ENCODE measurements at regions not wholly inside any gene's neighbourhood (a gene's known extent, or its start where the extent isn't known, plus 50 kb on each side); places are given as distances from the start of the nearest gene placed in this dataset.

DNA sequence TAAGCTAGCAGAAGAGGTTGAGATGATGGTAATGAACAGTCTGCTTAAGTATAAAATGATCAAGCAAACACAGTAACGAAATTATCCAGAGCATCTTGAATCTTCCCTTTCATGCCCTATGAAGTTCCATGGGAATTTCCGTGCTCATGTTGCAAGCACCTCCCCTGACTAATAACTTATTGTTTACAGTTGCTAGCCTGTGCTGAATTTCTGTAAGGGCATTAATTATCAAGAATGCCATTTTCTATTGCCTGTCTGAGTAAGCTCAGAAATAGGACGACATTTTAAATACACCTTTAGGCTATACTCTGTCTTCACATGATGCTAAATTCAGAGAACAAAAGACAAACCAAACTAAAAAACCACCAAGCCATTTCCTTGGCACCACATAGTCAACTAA is 257.5 kb upstream of the LRTM1 start:
- no peaks in the 10 kb centered on the region for H3K27me3 Mint-ChIP-seq (ENCODE audit: unreplicated experiment)
- no peak overlapping the region for H3K27ac Mint-ChIP-seq (ENCODE audit: unreplicated experiment)
- H3K4me3 Mint-ChIP-seq (ENCODE audit: unreplicated experiment), result no peak overlapping the region
- no peak for DNase-seq (ENCODE audit: extremely low spot score, unreplicated experiment)
- peaks cover 4% of the 10 kb centered on the region for H3K9me3 Mint-ChIP-seq (ENCODE audit: unreplicated experiment)
- TF ChIP-seq, protein P1, sequence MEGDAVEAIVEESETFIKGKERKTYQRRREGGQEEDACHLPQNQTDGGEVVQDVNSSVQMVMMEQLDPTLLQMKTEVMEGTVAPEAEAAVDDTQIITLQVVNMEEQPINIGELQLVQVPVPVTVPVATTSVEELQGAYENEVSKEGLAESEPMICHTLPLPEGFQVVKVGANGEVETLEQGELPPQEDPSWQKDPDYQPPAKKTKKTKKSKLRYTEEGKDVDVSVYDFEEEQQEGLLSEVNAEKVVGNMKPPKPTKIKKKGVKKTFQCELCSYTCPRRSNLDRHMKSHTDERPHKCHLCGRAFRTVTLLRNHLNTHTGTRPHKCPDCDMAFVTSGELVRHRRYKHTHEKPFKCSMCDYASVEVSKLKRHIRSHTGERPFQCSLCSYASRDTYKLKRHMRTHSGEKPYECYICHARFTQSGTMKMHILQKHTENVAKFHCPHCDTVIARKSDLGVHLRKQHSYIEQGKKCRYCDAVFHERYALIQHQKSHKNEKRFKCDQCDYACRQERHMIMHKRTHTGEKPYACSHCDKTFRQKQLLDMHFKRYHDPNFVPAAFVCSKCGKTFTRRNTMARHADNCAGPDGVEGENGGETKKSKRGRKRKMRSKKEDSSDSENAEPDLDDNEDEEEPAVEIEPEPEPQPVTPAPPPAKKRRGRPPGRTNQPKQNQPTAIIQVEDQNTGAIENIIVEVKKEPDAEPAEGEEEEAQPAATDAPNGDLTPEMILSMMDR (IDR thresholded peaks at IDR 0.05), result no peak
- H3K4me1 Mint-ChIP-seq (ENCODE audit: unreplicated experiment), result peaks cover 28% of the 10 kb centered on the region
- no peaks in the 10 kb centered on the region for H3K36me3 Mint-ChIP-seq (ENCODE audit: unreplicated experiment)

DNA sequence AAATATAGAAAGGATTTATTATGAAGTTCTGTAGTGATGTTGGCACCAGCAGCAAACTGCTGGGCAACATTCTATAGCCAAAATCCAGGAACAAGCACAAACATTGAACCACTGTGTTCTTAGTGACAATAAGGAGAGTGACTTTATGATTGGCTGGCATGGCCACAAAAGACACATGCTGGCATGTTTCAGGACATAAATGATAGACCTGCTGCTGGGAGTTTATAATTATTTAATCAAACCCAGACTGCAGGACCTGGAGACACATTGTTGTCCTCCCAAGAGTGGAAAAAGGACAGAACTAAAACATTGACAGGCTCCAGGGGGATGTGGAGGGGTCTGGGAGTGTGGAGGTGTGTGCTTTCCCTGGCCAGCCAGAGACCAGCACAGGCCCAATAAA is 255.3 kb upstream of the LRTM1 start:
- Mint-ChIP-seq H3K36me3 (ENCODE audit: unreplicated experiment) (no peaks in the 10 kb centered on the region), H3K27ac (ENCODE audit: unreplicated experiment) (no peak overlapping the region), H3K27me3 (ENCODE audit: unreplicated experiment) (no peaks in the 10 kb centered on the region), H3K4me1 (ENCODE audit: unreplicated experiment) (peaks cover 12% of the 10 kb centered on the region), H3K9me3 (ENCODE audit: unreplicated experiment) (no peaks in the 10 kb centered on the region), H3K4me3 (ENCODE audit: unreplicated experiment) (no peak overlapping the region)
- TF ChIP-seq, protein P1 (IDR thresholded peaks at IDR 0.05), result no peak
- no peak for DNase-seq (ENCODE audit: extremely low spot score, unreplicated experiment)

DNA sequence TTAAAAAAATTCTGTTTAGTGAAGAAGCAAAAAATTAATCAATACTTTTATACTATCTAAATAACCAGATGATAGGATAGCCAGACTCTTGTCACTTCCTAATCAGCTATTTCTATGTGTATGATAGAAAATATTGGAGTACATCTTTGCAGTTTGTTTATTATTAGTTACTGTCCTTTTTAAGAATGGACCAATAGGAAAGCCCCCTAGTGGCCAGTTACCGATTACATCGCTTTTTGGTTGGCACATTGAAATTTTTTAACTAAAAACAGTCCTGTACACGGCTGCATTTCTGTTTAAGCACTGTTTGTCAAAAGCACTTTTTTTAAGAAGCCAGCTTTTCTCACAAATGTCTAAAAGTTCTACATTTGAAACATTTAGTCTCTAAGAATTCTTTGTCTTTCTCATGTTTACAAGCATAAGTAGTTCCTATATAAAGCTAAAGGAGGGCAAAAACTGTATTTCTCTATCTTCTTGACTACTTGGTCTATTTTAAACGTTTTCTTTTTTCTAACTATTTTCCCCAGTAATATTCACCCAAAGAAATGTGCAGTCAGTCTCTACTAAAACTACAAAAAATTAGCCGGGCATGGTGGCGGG is 253.2 kb upstream of the LRTM1 start:
- Mint-ChIP-seq H3K4me3 (ENCODE audit: unreplicated experiment) (no peak overlapping the region), H3K9me3 (ENCODE audit: unreplicated experiment) (no peaks in the 10 kb centered on the region), H3K36me3 (ENCODE audit: unreplicated experiment) (no peaks in the 10 kb centered on the region), H3K27me3 (ENCODE audit: unreplicated experiment) (no peaks in the 10 kb centered on the region), H3K27ac (ENCODE audit: unreplicated experiment) (no peak overlapping the region), H3K4me1 (ENCODE audit: unreplicated experiment) (peaks cover 10% of the 10 kb centered on the region)
- no peak for DNase-seq (ENCODE audit: extremely low spot score, unreplicated experiment)
- TF ChIP-seq, protein P1 (IDR thresholded peaks at IDR 0.05), result peak; percentile 83

DNA sequence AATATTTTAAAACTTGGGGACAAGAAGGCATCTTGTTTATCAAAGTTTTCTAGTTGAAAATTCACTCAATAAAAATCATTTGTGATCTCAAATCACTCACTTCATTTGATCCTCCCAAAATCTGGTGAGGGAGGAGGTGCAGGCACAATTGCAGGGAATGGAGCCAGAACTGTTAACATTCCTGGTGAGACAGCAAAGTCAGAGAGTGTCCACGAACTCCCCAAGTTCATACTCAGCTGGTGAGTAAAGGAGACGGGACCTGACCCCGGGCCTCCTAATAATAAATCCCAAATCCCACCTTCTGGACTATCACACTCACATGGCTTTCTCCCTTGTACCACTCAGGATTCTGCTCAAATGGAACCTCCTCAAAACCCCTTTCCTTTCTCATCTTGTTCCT is 252.3 kb upstream of the LRTM1 start:
- Mint-ChIP-seq H3K9me3 (ENCODE audit: unreplicated experiment) (no peaks in the 10 kb centered on the region), H3K4me1 (ENCODE audit: unreplicated experiment) (peaks cover 5% of the 10 kb centered on the region), H3K4me3 (ENCODE audit: unreplicated experiment) (no peak overlapping the region), H3K27me3 (ENCODE audit: unreplicated experiment) (no peaks in the 10 kb centered on the region), H3K27ac (ENCODE audit: unreplicated experiment) (no peak overlapping the region), H3K36me3 (ENCODE audit: unreplicated experiment) (no peaks in the 10 kb centered on the region)
- DNase-seq (ENCODE audit: extremely low spot score, unreplicated experiment), result no peak
- TF ChIP-seq, protein P1 (IDR thresholded peaks at IDR 0.05), result no peak

DNA sequence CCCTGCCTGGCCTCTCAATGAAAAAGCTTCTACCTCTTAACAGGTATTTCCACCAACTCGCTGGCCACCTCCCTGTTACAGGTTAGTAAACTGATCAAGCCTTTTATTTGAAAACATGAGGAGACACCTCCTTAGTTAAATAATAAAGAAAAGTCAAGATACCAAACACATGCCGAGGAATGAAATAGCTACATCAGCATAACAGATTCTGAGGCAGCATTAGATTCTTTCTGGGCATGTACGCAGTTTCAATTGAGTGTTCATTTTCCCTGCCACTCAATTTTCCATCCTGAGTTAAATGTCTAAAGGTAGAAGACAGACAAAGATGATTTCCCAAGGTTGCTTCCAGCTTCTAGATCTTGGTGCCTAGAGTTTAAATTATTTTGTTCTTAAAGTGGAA is 250.5 kb upstream of the LRTM1 start:
- Mint-ChIP-seq H3K36me3 (ENCODE audit: unreplicated experiment) (no peaks in the 10 kb centered on the region), H3K27ac (ENCODE audit: unreplicated experiment) (no peak overlapping the region), H3K4me1 (ENCODE audit: unreplicated experiment) (peaks cover 1% of the 10 kb centered on the region), H3K9me3 (ENCODE audit: unreplicated experiment) (no peaks in the 10 kb centered on the region), H3K27me3 (ENCODE audit: unreplicated experiment) (no peaks in the 10 kb centered on the region), H3K4me3 (ENCODE audit: unreplicated experiment) (no peak overlapping the region)
- TF ChIP-seq, protein P1 (IDR thresholded peaks at IDR 0.05), result no peak
- DNase-seq (ENCODE audit: extremely low spot score, unreplicated experiment), result no peak

Measured in osteocyte (in vitro differentiated cells).